ENCODE measurements at regions not wholly inside any gene's neighbourhood (a gene's known extent, or its start where the extent isn't known, plus 50 kb on each side); places are given as distances from the start of the nearest gene placed in this dataset.

- DNase-seq = no peak
Observed at GRCh38 chr2:35408320-35408719, 947.3 kb upstream of the CRIM1 start.

GRCh38 chr2:35391736-35392442 lies 963.7 kb upstream of the CRIM1 start:
- no peaks in the 10 kb centered on the region for H3K27me3 ChIP-seq (replicated peaks)
- DNase-seq = no peak
- no peaks in the 10 kb centered on the region for H3K36me3 ChIP-seq (replicated peaks)
- no peak overlapping the region for H3K27ac ChIP-seq
- H3K4me3 ChIP-seq (ENCODE audit: low read depth, low read length) = no peak overlapping the region
- TF ChIP-seq CTCF (IDR thresholded peaks at IDR 0.05; ENCODE audit: low read depth, low read length, missing control alignments) = no peak
- in situ Hi-C loops (cut with HindIII; ENCODE audit: low pct_ligation_motif_present, low sequenced_read_pairs) = no loop called here

More at GRCh38 chr2:35408320-35408719, 947.3 kb upstream of the CRIM1 start:
- in situ Hi-C loops (cut with HindIII; ENCODE audit: low pct_ligation_motif_present, low sequenced_read_pairs) = no loop called here
- Histone ChIP-seq H3K4me3 (ENCODE audit: low read depth, low read length) (no peak overlapping the region), H3K27me3 (replicated peaks) (no peaks in the 10 kb centered on the region), H3K27ac (no peak overlapping the region), H3K36me3 (replicated peaks) (no peaks in the 10 kb centered on the region)
- TF ChIP-seq CTCF (IDR thresholded peaks at IDR 0.05; ENCODE audit: low read depth, low read length, missing control alignments) = no peak

- Histone ChIP-seq H3K36me3 (replicated peaks) (no peaks in the 10 kb centered on the region), H3K27me3 (replicated peaks) (no peaks in the 10 kb centered on the region), H3K4me3 (ENCODE audit: low read depth, low read length) (no peak overlapping the region), H3K27ac (no peak overlapping the region)
- in situ Hi-C loops (cut with HindIII; ENCODE audit: low pct_ligation_motif_present, low sequenced_read_pairs) = no loop called here
- TF ChIP-seq CTCF (IDR thresholded peaks at IDR 0.05; ENCODE audit: low read depth, low read length, missing control alignments) = no peak
- no peak for DNase-seq
Observed at GRCh38 chr2:35378791-35379190, 976.8 kb upstream of the CRIM1 start.

GRCh38 chr2:35374845-35375244 lies 980.7 kb upstream of the CRIM1 start:
- no peak for TF ChIP-seq CTCF (IDR thresholded peaks at IDR 0.05; ENCODE audit: low read depth, low read length, missing control alignments)

GRCh38 chr2:35365859-35366258 lies 989.7 kb upstream of the CRIM1 start:
- no peak for DNase-seq

More at GRCh38 chr2:35374845-35375244, 980.7 kb upstream of the CRIM1 start:
- no peak for DNase-seq
- Histone ChIP-seq H3K36me3 (replicated peaks) (no peaks in the 10 kb centered on the region), H3K27me3 (replicated peaks) (no peaks in the 10 kb centered on the region), H3K4me3 (ENCODE audit: low read depth, low read length) (no peak overlapping the region), H3K27ac (no peak overlapping the region)
- in situ Hi-C loops (cut with HindIII; ENCODE audit: low pct_ligation_motif_present, low sequenced_read_pairs) = no loop called here

More at GRCh38 chr2:35365859-35366258, 989.7 kb upstream of the CRIM1 start:
- H3K4me3 ChIP-seq (ENCODE audit: low read depth, low read length) = no peak overlapping the region
- no peak overlapping the region for H3K27ac ChIP-seq
- in situ Hi-C loops (cut with HindIII; ENCODE audit: low pct_ligation_motif_present, low sequenced_read_pairs) = no loop called here
- TF ChIP-seq CTCF (IDR thresholded peaks at IDR 0.05; ENCODE audit: low read depth, low read length, missing control alignments) = no peak
- H3K36me3 ChIP-seq (replicated peaks) = no peaks in the 10 kb centered on the region
- no peaks in the 10 kb centered on the region for H3K27me3 ChIP-seq (replicated peaks)

Measured in brain microvascular endothelial cell (primary cell).